Fibroblast of the aortic adventitia (primary cell): ENCODE measurements at regions not wholly inside any gene's neighbourhood (a gene's known extent, or its start where the extent isn't known, plus 50 kb on each side); places are given as distances from the start of the nearest gene placed in this dataset.

ENCODE experiments used
- DNase-seq: peaks from one replicate; pipeline ENCODE4 v3.0.0-alpha.2; 2010; ENCODE audit warnings: low read depth
- H3K4me3 ChIP-seq: 2 replicates; pipeline ENCODE4 v1.5.1; 2011; ENCODE audit warnings: low read depth, mild to moderate bottlenecking, control low read depth, low read length, moderate library complexity
- CTCF ChIP-seq: IDR thresholded peaks from 2 replicates; pipeline ENCODE4 v1.5.1; 2011; ENCODE audit warnings: mild to moderate bottlenecking, low read length, control low read depth, inconsistent platforms; ENCODE audit not compliant: insufficient read depth

GRCh38 chr14:43155258-43155657 is 1351.8 kb downstream of the FSCB start:
- no peak for TF ChIP-seq CTCF
- DNase-seq = no peak
- no peak overlapping the region for H3K4me3 ChIP-seq

- no peak for TF ChIP-seq CTCF
- DNase-seq = peak; percentile 12
- no peak overlapping the region for H3K4me3 ChIP-seq
Measured at GRCh38 chr14:43147485-43147884, 1359.6 kb downstream of the FSCB start.

GRCh38 chr14:43145361-43145760 is 1361.7 kb downstream of the FSCB start:
- no peak overlapping the region for H3K4me3 ChIP-seq
- DNase-seq = peak; percentile 0
- TF ChIP-seq CTCF = no peak

GRCh38 chr14:43143106-43143505 is 1364.0 kb downstream of the FSCB start:
- H3K4me3 ChIP-seq = no peak overlapping the region
- DNase-seq = no peak
- TF ChIP-seq CTCF = no peak

GRCh38 chr14:43141636-43142191 is 1365.4 kb downstream of the FSCB start:
- TF ChIP-seq CTCF = no peak
- DNase-seq = no peak
- H3K4me3 ChIP-seq = no peak overlapping the region

GRCh38 chr14:43140453-43140852 is 1366.6 kb downstream of the FSCB start:
- DNase-seq = no peak
- TF ChIP-seq CTCF = no peak
- no peak overlapping the region for H3K4me3 ChIP-seq

GRCh38 chr14:43135877-43136411 is 1371.1 kb downstream of the FSCB start:
- no peak for TF ChIP-seq CTCF
- DNase-seq = no peak
- H3K4me3 ChIP-seq = no peak overlapping the region
